Stimulated activated CD4-positive, alpha-beta T cell treated with anti-CD3 and anti-CD28 coated beads, Interleukin-4, amount 100 ng/mL, for 24 hours (primary cell): ENCODE measurements at regions not wholly inside any gene's neighbourhood (a gene's known extent, or its start where the extent isn't known, plus 50 kb on each side); places are given as distances from the start of the nearest gene placed in this dataset.

Experiments
- DNase-seq: peaks from one replicate; pipeline ENCODE4 v3.0.0-alpha.2; 2020

GRCh38 chr2:19746611-19747309 is 155.0 kb downstream of the TTC32 start:
- no peak for DNase-seq

GRCh38 chr2:19746137-19746600 is 155.6 kb downstream of the TTC32 start:
- no peak for DNase-seq

GRCh38 chr2:19745318-19746136 is 156.3 kb downstream of the TTC32 start:
- no peak for DNase-seq

GRCh38 chr2:19744456-19745199 is 157.2 kb downstream of the TTC32 start:
- DNase-seq = no peak

GRCh38 chr2:19743641-19744040 is 158.1 kb downstream of the TTC32 start:
- no peak for DNase-seq

GRCh38 chr2:19742872-19743271 is 158.9 kb downstream of the TTC32 start:
- DNase-seq = no peak

- no peak for DNase-seq
Observed at GRCh38 chr2:19739256-19739655, 162.5 kb downstream of the TTC32 start.

GRCh38 chr2:19738707-19739106 is 163.1 kb downstream of the TTC32 start:
- no peak for DNase-seq

GRCh38 chr2:19736191-19736831 is 165.5 kb downstream of the TTC32 start:
- DNase-seq = no peak

GRCh38 chr2:19733951-19734425 is 167.8 kb downstream of the TTC32 start:
- no peak for DNase-seq

- DNase-seq = no peak
Observed at GRCh38 chr2:19733390-19733789, 168.4 kb downstream of the TTC32 start.

- no peak for DNase-seq
Observed at GRCh38 chr2:19732255-19732654, 169.5 kb downstream of the TTC32 start.

- no peak for DNase-seq
Observed at GRCh38 chr2:19731515-19731914, 170.3 kb downstream of the TTC32 start.

GRCh38 chr2:19731037-19731436 is 170.7 kb downstream of the TTC32 start:
- no peak for DNase-seq

GRCh38 chr2:19728125-19728524 is 173.7 kb downstream of the TTC32 start:
- DNase-seq = no peak

GRCh38 chr2:19725392-19725791 is 176.4 kb downstream of the TTC32 start:
- DNase-seq = no peak

GRCh38 chr2:19723021-19723420 is 178.8 kb downstream of the TTC32 start:
- DNase-seq = no peak

GRCh38 chr2:19722531-19722971 is 179.2 kb downstream of the TTC32 start:
- DNase-seq = no peak

- no peak for DNase-seq
Observed at GRCh38 chr2:19720306-19720705, 181.5 kb downstream of the TTC32 start.

GRCh38 chr2:19719540-19719939 is 182.2 kb downstream of the TTC32 start:
- no peak for DNase-seq

- DNase-seq = no peak
Observed at GRCh38 chr2:19717446-19717845, 184.3 kb downstream of the TTC32 start.

- no peak for DNase-seq
Observed at GRCh38 chr2:19714926-19715325, 186.9 kb downstream of the TTC32 start.

- DNase-seq = no peak
Observed at GRCh38 chr2:19712850-19713249, 188.9 kb downstream of the TTC32 start.
